Neural progenitor cell (in vitro differentiated cells): ENCODE measurements at regions not wholly inside any gene's neighbourhood (a gene's known extent, or its start where the extent isn't known, plus 50 kb on each side); places are given as distances from the start of the nearest gene placed in this dataset.

Experiments
- EZH2 ChIP-seq: fragments of 200-600 bp; sonication (generic); IDR thresholded peaks from 2 replicates; pipeline ENCODE4 v1.6.1; 2017; ENCODE audit warnings: antibody characterized with exemption, mild to moderate bottlenecking, moderate library complexity
- TF ChIP-seq, protein P1 (sequence below): fragments of 200-600 bp; sonication (generic); IDR thresholded peaks from 2 replicates; pipeline ENCODE4 v1.5.1; 2017; ENCODE audit warnings: antibody characterized with exemption, mild to moderate bottlenecking

DNA sequence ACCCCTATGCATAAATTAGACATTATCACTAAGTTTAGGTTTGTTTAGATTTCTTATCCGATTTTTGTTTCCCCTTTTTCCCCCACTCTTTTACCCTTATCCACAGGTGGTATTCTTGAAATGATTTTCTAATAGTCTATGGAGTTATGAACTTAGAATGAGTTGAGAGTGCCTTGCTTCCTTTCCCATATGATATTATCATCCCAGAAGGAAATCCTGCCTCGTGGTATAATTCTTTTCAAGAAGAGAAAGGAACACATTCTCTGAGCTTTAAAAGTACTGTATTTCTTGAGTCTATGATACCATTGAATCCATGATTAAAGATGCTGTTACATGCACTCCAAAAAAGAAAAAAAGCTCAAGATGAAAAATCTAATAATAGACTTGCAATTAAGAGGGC lies 76.9 kb upstream of the ADAMTSL1 start:
- TF ChIP-seq, protein P1, sequence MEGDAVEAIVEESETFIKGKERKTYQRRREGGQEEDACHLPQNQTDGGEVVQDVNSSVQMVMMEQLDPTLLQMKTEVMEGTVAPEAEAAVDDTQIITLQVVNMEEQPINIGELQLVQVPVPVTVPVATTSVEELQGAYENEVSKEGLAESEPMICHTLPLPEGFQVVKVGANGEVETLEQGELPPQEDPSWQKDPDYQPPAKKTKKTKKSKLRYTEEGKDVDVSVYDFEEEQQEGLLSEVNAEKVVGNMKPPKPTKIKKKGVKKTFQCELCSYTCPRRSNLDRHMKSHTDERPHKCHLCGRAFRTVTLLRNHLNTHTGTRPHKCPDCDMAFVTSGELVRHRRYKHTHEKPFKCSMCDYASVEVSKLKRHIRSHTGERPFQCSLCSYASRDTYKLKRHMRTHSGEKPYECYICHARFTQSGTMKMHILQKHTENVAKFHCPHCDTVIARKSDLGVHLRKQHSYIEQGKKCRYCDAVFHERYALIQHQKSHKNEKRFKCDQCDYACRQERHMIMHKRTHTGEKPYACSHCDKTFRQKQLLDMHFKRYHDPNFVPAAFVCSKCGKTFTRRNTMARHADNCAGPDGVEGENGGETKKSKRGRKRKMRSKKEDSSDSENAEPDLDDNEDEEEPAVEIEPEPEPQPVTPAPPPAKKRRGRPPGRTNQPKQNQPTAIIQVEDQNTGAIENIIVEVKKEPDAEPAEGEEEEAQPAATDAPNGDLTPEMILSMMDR = no peak
- TF ChIP-seq EZH2 = no peak
